A673 (cell line): ENCODE measurements at regions not wholly inside any gene's neighbourhood (a gene's known extent, or its start where the extent isn't known, plus 50 kb on each side); places are given as distances from the start of the nearest gene placed in this dataset.

Experiments used
- CTCF ChIP-seq: fragments of 300-800, 200-600 bp; sonication (generic); conservative IDR thresholded peaks from 2 replicates; pipeline ENCODE4 v1.5.1; 2017; ENCODE audit warnings: low read depth, mild to moderate bottlenecking, antibody characterized with exemption, low read length, moderate library complexity, mixed read lengths
- EZH2 ChIP-seq: fragments of 200-600 bp; sonication (generic); IDR thresholded peaks from 2 replicates; pipeline ENCODE4 v1.6.1; 2017; ENCODE audit warnings: borderline replicate concordance, low read depth, mild to moderate bottlenecking, mixed read lengths, antibody characterized with exemption, low read length; ENCODE audit not compliant: poor library complexity, severe bottlenecking

- no peak for TF ChIP-seq CTCF
- no peak for TF ChIP-seq EZH2
Measured at GRCh38 chr4:71204056-71204455, 134.8 kb upstream of the SLC4A4 start.
